ENCODE measurements at regions not wholly inside any gene's neighbourhood (a gene's known extent, or its start where the extent isn't known, plus 50 kb on each side); places are given as distances from the start of the nearest gene placed in this dataset.
"Not testable (repeated sequence)": the region's sequence is repeated elsewhere in the genome, so short reads cannot be mapped to it uniquely, and the experiment has no call there.

DNA sequence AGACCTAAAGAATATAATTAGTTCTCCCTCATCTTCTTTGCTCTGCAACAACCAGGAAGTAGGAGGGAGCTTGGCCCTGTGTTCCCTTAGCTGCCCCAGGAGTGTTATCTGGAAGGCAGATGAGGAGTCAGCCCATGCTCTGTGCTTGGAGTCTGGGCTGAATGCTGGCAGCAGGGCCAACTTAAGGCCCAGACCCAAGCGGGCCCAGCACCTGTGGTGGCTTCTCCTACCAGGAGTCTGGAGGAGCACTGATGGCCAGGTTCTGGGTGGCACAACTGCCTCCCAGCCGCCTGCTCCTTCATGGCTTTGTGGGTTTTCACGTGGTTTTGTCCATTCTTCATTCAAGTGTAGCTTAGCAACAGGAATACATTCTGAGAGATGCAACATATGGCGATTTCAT, 1910.7 kb upstream of the LRRTM1 start:
- Mint-ChIP-seq H3K4me1 (no peaks in the 10 kb centered on the region), H3K9me3 (peaks cover 3 to 31% (median 10%) of the 10 kb centered on the region in 11 donors), H3K27me3 (no peaks in the 10 kb centered on the region), H3K27ac (no peak overlapping the region), H3K4me3 (no peak overlapping the region), H3K36me3 (no peaks in the 10 kb centered on the region)
- peaks cover 0 to 6% (median 0%) of the 10 kb centered on the region in 3 experiments for H3K9me3 ChIP-seq (ENCODE audit: control insufficient read depth in 2 of 3, low read length in 3 of 3)
- H3K36me3 ChIP-seq (ENCODE audit: control insufficient read depth in 2 of 3, insufficient read depth in 3 of 3, low read length in 3 of 3): no peaks in the 10 kb centered on the region
- no peak for DNase-seq
- intact Hi-C loops (cut with micrococcal nuclease): no loop called here
- no peak for ATAC-seq
- ChIA-PET CTCF (no interaction called here), POLR2A (no interaction called here)
- no peak overlapping the region for H3K27ac ChIP-seq (ENCODE audit: low read depth, low read length)
- no peaks in the 10 kb centered on the region for H3K4me1 ChIP-seq (ENCODE audit: control insufficient read depth in 2 of 2, insufficient read depth in 2 of 2, low read length in 2 of 2)
- no peaks in the 10 kb centered on the region for H3K27me3 ChIP-seq (ENCODE audit: control insufficient read depth in 2 of 2, insufficient read depth in 2 of 2, low read length in 2 of 2)
- H3K4me3 ChIP-seq (ENCODE audit: low read length): no peak overlapping the region

DNA sequence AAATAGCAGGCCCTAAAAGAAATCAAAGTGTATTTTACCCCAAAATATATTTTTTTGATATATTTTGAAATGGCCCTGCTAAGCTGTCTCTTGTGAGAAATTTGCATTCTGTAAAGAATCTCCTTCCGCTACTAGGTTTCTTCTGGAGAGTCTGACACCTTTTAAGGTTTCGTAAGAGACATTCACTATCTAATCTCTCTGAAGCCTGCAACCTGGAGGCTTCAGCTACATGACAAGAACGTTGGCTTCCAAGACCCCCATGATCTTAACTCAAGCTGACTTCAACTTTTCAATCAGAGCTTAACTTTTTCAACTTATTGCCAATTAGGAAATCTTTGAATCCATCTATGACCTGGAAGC, 1894.9 kb upstream of the LRRTM1 start:
- POLR2A ChIA-PET: no interaction called here
- H3K4me1 Mint-ChIP-seq: no peaks in the 10 kb centered on the region
- no peak for ATAC-seq

DNA sequence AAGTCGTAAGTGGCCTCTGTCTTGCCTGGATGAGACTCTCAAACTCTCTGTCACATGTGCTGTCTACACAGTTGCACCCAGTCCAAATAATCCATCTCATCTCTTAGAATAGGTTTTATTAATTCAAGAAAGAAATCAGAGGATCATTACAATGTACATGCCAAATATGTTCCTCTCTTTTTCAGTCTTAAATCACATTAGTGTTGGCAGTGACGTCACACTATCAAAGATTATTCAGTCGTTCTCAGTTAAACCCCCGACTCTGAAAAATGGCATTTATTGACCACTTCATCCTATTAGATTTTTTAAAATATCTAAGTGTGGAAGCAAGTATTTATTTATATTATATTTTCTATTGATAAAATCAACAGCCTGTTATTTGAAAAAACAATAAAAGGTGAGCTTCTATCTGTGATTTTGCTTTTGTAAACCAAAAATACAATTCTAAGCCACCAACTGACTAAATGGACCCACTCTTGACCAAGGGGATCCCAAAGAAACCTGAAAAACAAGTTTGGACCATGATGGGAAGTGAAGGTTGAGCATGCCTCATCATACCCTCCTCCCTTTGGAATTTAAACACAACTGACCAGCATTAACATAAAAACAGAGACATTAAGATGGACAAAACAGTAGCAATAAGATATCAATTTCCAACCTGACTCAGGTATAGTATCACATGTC, 1894.4 kb upstream of the LRRTM1 start:
- Mint-ChIP-seq H3K4me1 (no peaks in the 10 kb centered on the region), H3K27me3 (no peaks in the 10 kb centered on the region), H3K27ac (no peak overlapping the region), H3K9me3 (peaks cover 0 to 32% (median 9%) of the 10 kb centered on the region in 11 donors), H3K36me3 (no peaks in the 10 kb centered on the region), H3K4me3 (no peak overlapping the region)
- no peak for DNase-seq
- no peak for ATAC-seq
- intact Hi-C loops (cut with micrococcal nuclease): no loop called here
- Histone ChIP-seq H3K27ac (ENCODE audit: low read depth, low read length) (no peak overlapping the region), H3K9me3 (ENCODE audit: control insufficient read depth in 2 of 3, low read length in 3 of 3) (no peaks in the 10 kb centered on the region), H3K4me1 (ENCODE audit: control insufficient read depth in 2 of 2, insufficient read depth in 2 of 2, low read length in 2 of 2) (no peaks in the 10 kb centered on the region), H3K4me3 (ENCODE audit: low read length) (no peak overlapping the region), H3K36me3 (ENCODE audit: control insufficient read depth in 2 of 3, insufficient read depth in 3 of 3, low read length in 3 of 3) (no peaks in the 10 kb centered on the region), H3K27me3 (ENCODE audit: control insufficient read depth in 2 of 2, insufficient read depth in 2 of 2, low read length in 2 of 2) (no peaks in the 10 kb centered on the region)
- POLR2A ChIA-PET: no interaction called here
- CTCF ChIA-PET: no interaction called here

More for the DNA sequence above, 1894.9 kb upstream of the LRRTM1 start:
- no peak overlapping the region for H3K27ac Mint-ChIP-seq
- Histone ChIP-seq H3K9me3 (ENCODE audit: control insufficient read depth in 2 of 3, low read length in 3 of 3) (no peaks in the 10 kb centered on the region), H3K27ac (ENCODE audit: low read depth, low read length) (no peak overlapping the region), H3K36me3 (ENCODE audit: control insufficient read depth in 2 of 3, insufficient read depth in 3 of 3, low read length in 3 of 3) (no peaks in the 10 kb centered on the region), H3K4me1 (ENCODE audit: control insufficient read depth in 2 of 2, insufficient read depth in 2 of 2, low read length in 2 of 2) (no peaks in the 10 kb centered on the region), H3K27me3 (ENCODE audit: control insufficient read depth in 2 of 2, insufficient read depth in 2 of 2, low read length in 2 of 2) (no peaks in the 10 kb centered on the region), H3K4me3 (ENCODE audit: low read length) (no peak overlapping the region)
- no peak overlapping the region for H3K4me3 Mint-ChIP-seq
- no peak for DNase-seq
- intact Hi-C loops (cut with micrococcal nuclease): no loop called here
- no peaks in the 10 kb centered on the region for H3K36me3 Mint-ChIP-seq
- no peaks in the 10 kb centered on the region for H3K27me3 Mint-ChIP-seq
- peaks cover 0 to 34% (median 10%) of the 10 kb centered on the region in 11 donors for H3K9me3 Mint-ChIP-seq
- CTCF ChIA-PET: interaction anchor here (0.5 kb wide), 1 partner anchor 9 kb away, joined by 5 read pairs; no protein-coding TSS in a partner anchor

DNA sequence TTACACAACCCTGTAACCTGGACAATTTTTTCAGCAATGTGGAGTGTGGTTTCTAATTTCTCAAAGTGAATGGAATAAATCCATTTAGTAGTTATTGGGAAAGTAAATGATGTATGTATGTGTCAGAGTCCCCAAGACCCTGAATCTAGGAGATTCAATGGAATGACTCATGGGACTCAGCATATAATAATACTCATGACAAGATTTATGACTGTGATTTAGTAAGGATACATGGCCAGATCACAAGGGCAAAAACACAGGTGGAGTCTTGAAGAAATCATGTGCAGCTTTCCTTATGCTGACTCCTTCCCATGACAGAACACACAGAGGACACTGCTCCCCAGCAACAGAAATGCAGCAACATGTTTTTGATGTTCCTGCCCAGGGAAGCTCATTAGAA, 1877.7 kb upstream of the LRRTM1 start:
- peaks cover 0 to 1% (median 0%) of the 10 kb centered on the region in 7 donors for H3K4me1 Mint-ChIP-seq
- no peak overlapping the region for H3K27ac ChIP-seq (ENCODE audit: low read depth, low read length)
- no peak overlapping the region for H3K27ac Mint-ChIP-seq
- no peaks in the 10 kb centered on the region for H3K36me3 ChIP-seq (ENCODE audit: control insufficient read depth in 2 of 3, insufficient read depth in 3 of 3, low read length in 3 of 3)
- ChIA-PET POLR2A (no interaction called here), CTCF (no interaction called here)
- intact Hi-C loops (cut with micrococcal nuclease): no loop called here
- DNase-seq (no peak), ATAC-seq (no peak)
- no peaks in the 10 kb centered on the region for H3K9me3 ChIP-seq (ENCODE audit: control insufficient read depth in 2 of 3, low read length in 3 of 3)
- H3K36me3 Mint-ChIP-seq: no peaks in the 10 kb centered on the region
- H3K4me1 ChIP-seq (ENCODE audit: control insufficient read depth in 2 of 2, insufficient read depth in 2 of 2, low read length in 2 of 2): no peaks in the 10 kb centered on the region
- no peaks in the 10 kb centered on the region for H3K27me3 Mint-ChIP-seq
- no peak overlapping the region for H3K4me3 ChIP-seq (ENCODE audit: low read length)
- peaks cover 0 to 20% (median 3%) of the 10 kb centered on the region in 11 donors for H3K9me3 Mint-ChIP-seq
- no peak overlapping the region for H3K4me3 Mint-ChIP-seq
- no peaks in the 10 kb centered on the region for H3K27me3 ChIP-seq (ENCODE audit: control insufficient read depth in 2 of 2, insufficient read depth in 2 of 2, low read length in 2 of 2)

DNA sequence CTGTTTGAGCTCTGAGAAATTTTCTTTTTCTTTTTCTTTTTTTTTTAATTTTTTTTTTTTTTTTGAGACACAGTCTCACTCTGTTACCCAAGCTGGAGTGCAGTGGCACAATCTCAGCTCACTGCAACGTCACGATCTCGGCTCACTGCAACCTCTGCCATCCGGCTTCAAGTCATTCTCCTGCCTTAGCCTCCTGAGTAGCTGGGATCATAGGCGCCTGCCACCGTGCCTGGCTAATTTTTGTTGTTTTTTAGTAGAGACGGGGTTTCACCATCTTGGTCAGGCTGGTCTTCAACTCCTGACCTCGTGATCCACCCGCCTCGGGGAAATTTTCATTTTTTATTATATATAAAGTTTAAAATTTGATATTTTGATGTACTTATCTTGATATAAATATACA, 1870.7 kb upstream of the LRRTM1 start:
- DNase-seq; POLR2A ChIA-PET; H3K36me3 Mint-ChIP-seq; H3K4me3 ChIP-seq (ENCODE audit: low read length); H3K4me1 Mint-ChIP-seq; H3K27ac Mint-ChIP-seq; ATAC-seq; H3K27me3 Mint-ChIP-seq; H3K36me3 ChIP-seq (ENCODE audit: control insufficient read depth in 2 of 3, insufficient read depth in 3 of 3, low read length in 3 of 3); H3K27me3 ChIP-seq (ENCODE audit: control insufficient read depth in 2 of 2, insufficient read depth in 2 of 2, low read length in 2 of 2); H3K9me3 ChIP-seq (ENCODE audit: control insufficient read depth in 2 of 3, low read length in 3 of 3); intact Hi-C loops (cut with micrococcal nuclease); H3K4me1 ChIP-seq (ENCODE audit: control insufficient read depth in 2 of 2, insufficient read depth in 2 of 2, low read length in 2 of 2); CTCF ChIA-PET; H3K27ac ChIP-seq (ENCODE audit: low read depth, low read length); H3K4me3 Mint-ChIP-seq: not testable (repeated sequence)
- H3K9me3 Mint-ChIP-seq: peaks cover 0 to 20% (median 7%) of the 10 kb centered on the region in 11 donors

DNA sequence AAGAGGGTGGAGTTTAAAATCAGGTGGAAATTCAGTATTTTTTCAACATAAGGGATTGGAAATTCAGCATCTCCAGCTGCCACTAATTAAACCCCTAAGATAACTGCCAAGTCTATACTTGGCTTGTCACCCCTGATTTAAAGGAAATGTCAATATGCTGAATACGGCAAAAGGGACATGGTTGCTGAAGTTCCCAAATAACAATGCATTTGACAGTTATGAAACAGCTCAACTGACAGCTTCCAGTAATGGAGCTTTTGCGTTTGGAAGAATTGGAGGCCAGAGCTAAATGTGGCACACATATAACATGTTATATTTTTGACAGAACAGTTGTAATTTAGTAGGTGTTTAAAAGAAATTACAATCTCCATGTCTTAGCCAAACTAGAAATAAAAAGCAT, 1867.9 kb upstream of the LRRTM1 start:
- intact Hi-C loops (cut with micrococcal nuclease): no loop called here
- Mint-ChIP-seq H3K36me3 (no peaks in the 10 kb centered on the region), H3K27ac (no peak overlapping the region), H3K4me1 (no peaks in the 10 kb centered on the region), H3K4me3 (no peak overlapping the region), H3K27me3 (no peaks in the 10 kb centered on the region), H3K9me3 (peaks cover 0 to 25% (median 8%) of the 10 kb centered on the region in 11 donors)
- POLR2A ChIA-PET: no interaction called here
- DNase-seq (no peak), ATAC-seq (no peak)
- Histone ChIP-seq H3K27ac (ENCODE audit: low read depth, low read length) (no peak overlapping the region), H3K4me1 (ENCODE audit: control insufficient read depth in 2 of 2, insufficient read depth in 2 of 2, low read length in 2 of 2) (no peaks in the 10 kb centered on the region), H3K4me3 (ENCODE audit: low read length) (no peak overlapping the region), H3K9me3 (ENCODE audit: control insufficient read depth in 2 of 3, low read length in 3 of 3) (no peaks in the 10 kb centered on the region), H3K27me3 (ENCODE audit: control insufficient read depth in 2 of 2, insufficient read depth in 2 of 2, low read length in 2 of 2) (no peaks in the 10 kb centered on the region), H3K36me3 (ENCODE audit: control insufficient read depth in 2 of 3, insufficient read depth in 3 of 3, low read length in 3 of 3) (no peaks in the 10 kb centered on the region)
- CTCF ChIA-PET: no interaction called here

DNA sequence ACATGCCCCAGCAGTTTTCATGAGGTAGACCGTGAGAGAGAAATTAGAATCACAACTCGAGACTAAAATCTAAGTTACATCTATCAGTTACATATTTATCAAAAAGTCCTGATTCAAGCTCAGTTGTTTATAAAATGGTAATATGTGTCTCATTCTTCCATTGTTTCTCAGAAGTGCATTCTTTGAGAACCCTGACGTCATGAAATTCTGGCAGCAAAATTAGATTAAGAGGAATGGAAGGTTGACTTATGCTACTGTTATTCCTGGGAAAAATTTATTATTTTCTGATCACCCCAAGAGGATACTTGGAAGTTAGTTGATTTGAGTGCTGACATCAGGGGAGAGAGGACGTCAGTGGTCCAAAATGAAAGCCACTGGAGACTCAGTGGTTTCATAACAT, 1864.8 kb upstream of the LRRTM1 start:
- H3K4me3 ChIP-seq (ENCODE audit: low read length): no peak overlapping the region
- intact Hi-C loops (cut with micrococcal nuclease): no loop called here
- H3K9me3 ChIP-seq (ENCODE audit: control insufficient read depth in 2 of 3, low read length in 3 of 3): no peaks in the 10 kb centered on the region
- Mint-ChIP-seq H3K36me3 (no peaks in the 10 kb centered on the region), H3K27ac (no peak overlapping the region), H3K4me1 (no peaks in the 10 kb centered on the region), H3K4me3 (no peak overlapping the region), H3K9me3 (peaks cover 0 to 23% (median 5%) of the 10 kb centered on the region in 11 donors), H3K27me3 (no peaks in the 10 kb centered on the region)
- H3K27ac ChIP-seq (ENCODE audit: low read depth, low read length): no peak overlapping the region
- ATAC-seq (no peak), DNase-seq (no peak)
- H3K4me1 ChIP-seq (ENCODE audit: control insufficient read depth in 2 of 2, insufficient read depth in 2 of 2, low read length in 2 of 2): no peaks in the 10 kb centered on the region
- CTCF ChIA-PET: no interaction called here
- no peaks in the 10 kb centered on the region for H3K27me3 ChIP-seq (ENCODE audit: control insufficient read depth in 2 of 2, insufficient read depth in 2 of 2, low read length in 2 of 2)
- POLR2A ChIA-PET: no interaction called here
- no peaks in the 10 kb centered on the region for H3K36me3 ChIP-seq (ENCODE audit: control insufficient read depth in 2 of 3, insufficient read depth in 3 of 3, low read length in 3 of 3)
